IMR-90 (cell line): ENCODE measurements at regions not wholly inside any gene's neighbourhood (a gene's known extent, or its start where the extent isn't known, plus 50 kb on each side); places are given as distances from the start of the nearest gene placed in this dataset.

Source experiments
- ATAC-seq: fragments of 200-7000 bp; cut with Tn5 transposase; 2 replicates; pipeline ENCODE4 v1.9.1; 2020; ENCODE audit warnings: low read depth, mild to moderate bottlenecking, moderate library complexity
- BruUV-seq: library from RNA; stranded (reverse); fragments of 400-500 nt; replicated peaks from 2 replicates; lab custom pipeline; 2021; lab: Mats Ljungman, UMichigan
- CTCF ChIA-PET: fragments of 300-600 bp; formaldehyde crosslinking; extraction: SDS; loops from one replicate; lab custom pipeline; 2021; ENCODE audit warnings: antibody characterized with exemption; lab: Yijun Ruan, JAX
- POLR2A ChIA-PET: fragments of 300-600 bp; sonication (Branson Sonifier 250); formaldehyde crosslinking; loops from one replicate; lab custom pipeline; 2022; ENCODE audit warnings: antibody characterized with exemption; ENCODE audit not compliant: unreplicated experiment; lab: Charles Lee
- DNase-seq: peaks from one replicate; pipeline ENCODE4 v3.0.0; 2013
- H2AFZ ChIP-seq: replicated peaks from 2 replicates; pipeline ENCODE3; 2013; ENCODE audit warnings: low read length, mild to moderate bottlenecking; ENCODE audit not compliant: poor library complexity
- H2AK5ac ChIP-seq: 2 replicates; pipeline ENCODE4 v1.6.1; 2013; ENCODE audit warnings: low read depth, low read length, inconsistent platforms
- H2AK9ac ChIP-seq: replicated peaks from 2 replicates; pipeline ENCODE3; 2013; ENCODE audit warnings: mild to moderate bottlenecking, low read depth, low read length, moderate library complexity; ENCODE audit not compliant: poor library complexity
- H2BK120ac ChIP-seq: 2 replicates; pipeline ENCODE4 v1.6.1; 2013; ENCODE audit warnings: low read depth, low read length, inconsistent platforms
- H2BK15ac ChIP-seq: 3 replicates; pipeline ENCODE4 v1.6.1; 2013; ENCODE audit warnings: low read depth, low read length, inconsistent platforms
- H2BK20ac ChIP-seq: 2 replicates; pipeline ENCODE4 v1.6.1; 2013; ENCODE audit warnings: low read depth, mild to moderate bottlenecking, inconsistent platforms, low read length, moderate library complexity
- H2BK5ac ChIP-seq: 2 replicates; pipeline ENCODE4 v1.6.1; 2013; ENCODE audit warnings: mild to moderate bottlenecking, low read depth, low read length, inconsistent platforms; ENCODE audit not compliant: poor library complexity, severe bottlenecking
- H3K14ac ChIP-seq: replicated peaks from 2 replicates; pipeline ENCODE4 v1.6.1; 2013; ENCODE audit warnings: low read depth, low read length, inconsistent platforms
- H3K18ac ChIP-seq: 2 replicates; pipeline ENCODE4 v1.6.1; 2013; ENCODE audit warnings: low read depth, low read length, control low read depth
- H3K23ac ChIP-seq: 2 replicates; pipeline ENCODE4 v1.6.1; 2013; ENCODE audit warnings: low read depth, low read length, inconsistent platforms
- H3K27ac ChIP-seq: 2 replicates; pipeline ENCODE4 v1.5.1; 2013; ENCODE audit warnings: mild to moderate bottlenecking, control low read depth, low read length; ENCODE audit not compliant: insufficient read depth
- H3K27me3 ChIP-seq: 2 replicates; pipeline ENCODE4 v1.6.1; 2013; ENCODE audit warnings: low read length; ENCODE audit not compliant: control insufficient read depth, insufficient read depth
- H3K36me3 ChIP-seq: 2 replicates; pipeline ENCODE4 v1.6.1; 2013; ENCODE audit warnings: low read length, mixed read lengths; ENCODE audit not compliant: control insufficient read depth, insufficient read depth
- H3K4ac ChIP-seq: 2 replicates; pipeline ENCODE4 v1.6.1; 2013; ENCODE audit warnings: low read depth, low read length, inconsistent platforms
- H3K4me1 ChIP-seq: 2 replicates; pipeline ENCODE4 v1.6.1; 2013; ENCODE audit warnings: low read length, mixed read lengths; ENCODE audit not compliant: control insufficient read depth, insufficient read depth
- H3K4me2 ChIP-seq: 2 replicates; pipeline ENCODE4 v1.6.1; 2013; ENCODE audit warnings: low read depth, mild to moderate bottlenecking, control low read depth, low read length, moderate library complexity
- H3K4me3 ChIP-seq: 2 replicates; pipeline ENCODE4 v1.5.1; 2013; ENCODE audit warnings: low read depth, mild to moderate bottlenecking, control low read depth, low read length, moderate library complexity; ENCODE audit not compliant: insufficient read depth
- H3K56ac ChIP-seq: 2 replicates; pipeline ENCODE4 v1.6.1; 2013; ENCODE audit warnings: low read length, inconsistent platforms; ENCODE audit not compliant: insufficient read depth; ENCODE audit errors: extremely low read depth
- H3K79me1 ChIP-seq, 2 experiments: 2 replicates each; pipeline ENCODE4 v1.6.1; 2013; ENCODE audit warnings: low read length in 2 of 2, inconsistent platforms in 1 of 2, low read depth in 1 of 2
- H3K9ac ChIP-seq: 2 replicates; pipeline ENCODE4 v1.6.1; 2013; ENCODE audit warnings: low read depth, low read length, control low read depth
- H3K9me1 ChIP-seq: 2 replicates; pipeline ENCODE4 v1.6.1; 2013; ENCODE audit warnings: low read length, inconsistent platforms; ENCODE audit not compliant: insufficient read depth
- H3K9me3 ChIP-seq: 2 replicates; pipeline ENCODE4 v1.6.1; 2013; ENCODE audit warnings: low read length; ENCODE audit not compliant: control insufficient read depth, insufficient read depth
- H4K20me1 ChIP-seq: 2 replicates; pipeline ENCODE4 v1.6.1; 2013; ENCODE audit warnings: low read length, inconsistent platforms; ENCODE audit not compliant: insufficient read depth
- H4K5ac ChIP-seq: 2 replicates; pipeline ENCODE4 v1.6.1; 2013; ENCODE audit warnings: mild to moderate bottlenecking, low read depth, low read length, control low read depth
- H4K8ac ChIP-seq, 2 experiments: 2 replicates each; pipeline ENCODE4 v1.6.1; 2013; ENCODE audit warnings: low read depth in 2 of 2, low read length in 2 of 2, control low read depth in 1 of 2, inconsistent platforms in 1 of 2
- H4K91ac ChIP-seq: 2 replicates; pipeline ENCODE4 v1.6.1; 2013; ENCODE audit warnings: low read depth, low read length, inconsistent platforms; ENCODE audit not compliant: insufficient read depth
- BHLHE40 ChIP-seq: fragments of 150-350 bp; IDR thresholded peaks from 2 replicates; pipeline ENCODE4 v1.6.1; 2016; ENCODE audit warnings: mild to moderate bottlenecking, low read depth, low read length
- CEBPB ChIP-seq: IDR thresholded peaks from 2 replicates; pipeline ENCODE4 v1.6.1; 2012; ENCODE audit warnings: low read depth, low read length, improper control_type of control experiment
- CHD1 ChIP-seq: IDR thresholded peaks from 2 replicates; pipeline ENCODE4 v1.6.1; 2012; ENCODE audit warnings: low read depth, low read length, improper control_type of control experiment
- FOS ChIP-seq: fragments of 150-350 bp; IDR thresholded peaks from 2 replicates; pipeline ENCODE4 v1.6.1; 2016; ENCODE audit warnings: low read depth, low read length
- MAZ ChIP-seq: IDR thresholded peaks from 2 replicates; pipeline ENCODE4 v1.6.1; 2012; ENCODE audit warnings: low read depth, mild to moderate bottlenecking, low read length, improper control_type of control experiment, moderate library complexity, borderline replicate concordance
- MXI1 ChIP-seq: IDR thresholded peaks from 2 replicates; pipeline ENCODE4 v1.6.1; 2012; ENCODE audit warnings: low read depth, mild to moderate bottlenecking, low read length, moderate library complexity, borderline replicate concordance
- RAD21 ChIP-seq: IDR thresholded peaks from 2 replicates; pipeline ENCODE4 v1.6.1; 2012; ENCODE audit warnings: low read length, improper control_type of control experiment
- SMC3 ChIP-seq: fragments of 150-350 bp; IDR thresholded peaks from 2 replicates; pipeline ENCODE4 v1.6.1; 2016; ENCODE audit warnings: low read depth, mild to moderate bottlenecking, antibody characterized with exemption, low read length, moderate library complexity
- WGBS, 2 experiments: methylation state at CpG; one replicate each; pipeline versions ENCODE4 v1.1.5 to v1.1.7; 2013; ENCODE audit warnings: missing lambda C conversion rate in 2 of 2; ENCODE audit not compliant: insufficient read length in 1 of 2; ENCODE audit errors: extremely low coverage in 2 of 2; 5-methylcytosine and 5-hydroxymethylcytosine counted together
- dilution Hi-C: fragments of 300-500 bp; cut with HindIII; formaldehyde crosslinking; loops from one replicate; pipeline ENCODE4 v1.14.3; 2018; ENCODE audit warnings: low sequenced_read_pairs; ENCODE audit not compliant: unreplicated experiment
- in situ Hi-C: fragments of 300-500 bp; cut with MboI; formaldehyde crosslinking; loops from 3 replicates; pipeline ENCODE4 v1.14.3; 2019; ENCODE audit warnings: low sequenced_read_pairs, inconsistent platforms, mixed read lengths
- intact Hi-C: fragments of 100-400 bp; cut with micrococcal nuclease; formaldehyde crosslinking; loops from 2 replicates; pipeline ENCODE4 v1.10.0; 2022
- TF ChIP-seq, protein P1 (sequence below): conservative IDR thresholded peaks from 2 replicates; pipeline ENCODE4 v1.5.1; 2012; ENCODE audit warnings: mild to moderate bottlenecking, low read depth, low read length, improper control_type of control experiment
- TF ChIP-seq, protein P2 (sequence below): fragments of 150-350 bp; IDR thresholded peaks from 2 replicates; pipeline ENCODE4 v1.6.1; 2016; ENCODE audit warnings: low read depth, mild to moderate bottlenecking, low read length, moderate library complexity, borderline replicate concordance

DNA sequence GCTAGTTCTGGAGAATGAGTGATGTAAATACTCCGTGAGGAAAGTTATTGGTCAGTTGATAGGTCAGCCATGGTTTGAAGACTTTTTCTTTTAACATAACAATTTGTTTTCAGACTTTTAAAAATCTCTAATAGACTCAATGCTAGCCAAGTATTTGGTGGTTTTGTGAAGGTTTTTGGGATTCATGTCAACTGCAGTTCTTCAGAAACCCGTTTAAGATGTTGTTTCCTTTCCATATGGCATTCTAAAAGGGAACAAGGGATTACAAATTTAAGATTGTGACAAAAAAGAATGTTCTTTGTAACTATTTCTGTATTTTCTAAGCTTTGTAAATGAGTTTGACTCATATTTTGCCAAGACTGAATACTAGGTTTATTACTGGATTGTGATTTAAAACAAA is 281.7 kb upstream of the COL8A1 start:
- no peak overlapping the region for H2BK20ac ChIP-seq
- no peaks in the 10 kb centered on the region; the same call in 1 of the 2 replicates for H3K9me3 ChIP-seq
- no peak overlapping the region for H4K91ac ChIP-seq
- H3K27ac ChIP-seq, result no peak overlapping the region
- no peaks in the 10 kb centered on the region; the same call in 1 of the 2 replicates for H3K9me1 ChIP-seq
- no peak overlapping the region for H3K4me2 ChIP-seq
- intact Hi-C loops (no loop called here), in situ Hi-C loops (no loop called here), dilution Hi-C loops (no loop called here)
- H3K56ac ChIP-seq, result no peak overlapping the region
- H4K8ac ChIP-seq, result no peak overlapping the region
- no peak overlapping the region for H2BK5ac ChIP-seq
- no peak overlapping the region for H3K18ac ChIP-seq
- no peak overlapping the region for H2AFZ ChIP-seq
- no peak overlapping the region for H3K23ac ChIP-seq
- no peak overlapping the region for H3K4ac ChIP-seq
- H4K20me1 ChIP-seq, result no peaks in the 10 kb centered on the region
- H2AK5ac ChIP-seq, result no peak overlapping the region
- no peak for ATAC-seq
- H3K4me1 ChIP-seq, result no peaks in the 10 kb centered on the region
- no peak overlapping the region for H3K14ac ChIP-seq
- no peak overlapping the region for H4K5ac ChIP-seq
- no peaks in the 10 kb centered on the region for H3K36me3 ChIP-seq
- H3K9ac ChIP-seq, result no peak overlapping the region
- no peak overlapping the region for H2BK120ac ChIP-seq
- H2BK15ac ChIP-seq, result no peak overlapping the region
- no peaks in the 10 kb centered on the region for H3K79me1 ChIP-seq
- no peak for DNase-seq
- POLR2A ChIA-PET, result no interaction called here
- WGBS, 2 experiments, result no CpG with 5 or more reads among the region's 2 CpGs
- no TSS peak for BruUV-seq
- H3K4me3 ChIP-seq, result no peak overlapping the region
- TF ChIP-seq MXI1 (no peak), RAD21 (no peak), SMC3 (no peak), BHLHE40 (no peak), CEBPB (no peak), CHD1 (no peak), MAZ (no peak), FOS (no peak)
- TF ChIP-seq, protein P1, sequence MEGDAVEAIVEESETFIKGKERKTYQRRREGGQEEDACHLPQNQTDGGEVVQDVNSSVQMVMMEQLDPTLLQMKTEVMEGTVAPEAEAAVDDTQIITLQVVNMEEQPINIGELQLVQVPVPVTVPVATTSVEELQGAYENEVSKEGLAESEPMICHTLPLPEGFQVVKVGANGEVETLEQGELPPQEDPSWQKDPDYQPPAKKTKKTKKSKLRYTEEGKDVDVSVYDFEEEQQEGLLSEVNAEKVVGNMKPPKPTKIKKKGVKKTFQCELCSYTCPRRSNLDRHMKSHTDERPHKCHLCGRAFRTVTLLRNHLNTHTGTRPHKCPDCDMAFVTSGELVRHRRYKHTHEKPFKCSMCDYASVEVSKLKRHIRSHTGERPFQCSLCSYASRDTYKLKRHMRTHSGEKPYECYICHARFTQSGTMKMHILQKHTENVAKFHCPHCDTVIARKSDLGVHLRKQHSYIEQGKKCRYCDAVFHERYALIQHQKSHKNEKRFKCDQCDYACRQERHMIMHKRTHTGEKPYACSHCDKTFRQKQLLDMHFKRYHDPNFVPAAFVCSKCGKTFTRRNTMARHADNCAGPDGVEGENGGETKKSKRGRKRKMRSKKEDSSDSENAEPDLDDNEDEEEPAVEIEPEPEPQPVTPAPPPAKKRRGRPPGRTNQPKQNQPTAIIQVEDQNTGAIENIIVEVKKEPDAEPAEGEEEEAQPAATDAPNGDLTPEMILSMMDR, result no peak
- TF ChIP-seq, protein P2, sequence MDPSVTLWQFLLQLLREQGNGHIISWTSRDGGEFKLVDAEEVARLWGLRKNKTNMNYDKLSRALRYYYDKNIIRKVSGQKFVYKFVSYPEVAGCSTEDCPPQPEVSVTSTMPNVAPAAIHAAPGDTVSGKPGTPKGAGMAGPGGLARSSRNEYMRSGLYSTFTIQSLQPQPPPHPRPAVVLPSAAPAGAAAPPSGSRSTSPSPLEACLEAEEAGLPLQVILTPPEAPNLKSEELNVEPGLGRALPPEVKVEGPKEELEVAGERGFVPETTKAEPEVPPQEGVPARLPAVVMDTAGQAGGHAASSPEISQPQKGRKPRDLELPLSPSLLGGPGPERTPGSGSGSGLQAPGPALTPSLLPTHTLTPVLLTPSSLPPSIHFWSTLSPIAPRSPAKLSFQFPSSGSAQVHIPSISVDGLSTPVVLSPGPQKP, result no peak
- CTCF ChIA-PET, result no interaction called here
- no peaks in the 10 kb centered on the region for H3K27me3 ChIP-seq
- no peak overlapping the region for H2AK9ac ChIP-seq
